ENCODE measurements at regions not wholly inside any gene's neighbourhood (a gene's known extent, or its start where the extent isn't known, plus 50 kb on each side); places are given as distances from the start of the nearest gene placed in this dataset.

DNA sequence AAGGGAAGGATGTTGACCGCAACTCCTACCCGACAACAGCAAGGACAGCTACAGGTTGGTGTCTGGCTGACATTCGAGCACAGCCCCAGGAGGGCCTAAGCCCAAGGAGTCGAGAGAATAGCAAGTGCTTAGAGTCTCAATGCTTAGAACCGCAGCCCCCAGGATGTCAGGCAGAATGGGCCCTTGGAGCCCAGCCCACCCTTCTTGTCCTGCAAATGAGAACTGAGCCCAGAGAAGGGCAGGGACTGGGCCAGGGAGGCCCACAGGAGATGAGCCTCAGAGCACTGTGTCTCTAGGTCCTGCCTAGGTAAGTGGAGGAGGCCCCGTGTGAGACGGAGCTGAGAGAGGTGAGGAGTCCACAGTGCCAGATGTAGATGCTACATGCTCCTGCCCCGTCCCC lies 173.3 kb upstream of the ZMIZ1 start:
- TF ChIP-seq POLR2AphosphoS5 (IDR thresholded peaks at IDR 0.05; ENCODE audit: low read depth, low read length) (no peak), EZH2phosphoT487 (IDR thresholded peaks at IDR 0.05; ENCODE audit: borderline replicate concordance) (no peak), ZNF274 (IDR thresholded peaks at IDR 0.05; ENCODE audit: low read depth, low read length) (no peak), POLR2A (IDR thresholded peaks at IDR 0.05; ENCODE audit: borderline replicate concordance, extremely low read depth, insufficient read depth, insufficient read length) (no peak), YY1 (IDR thresholded peaks at IDR 0.05; ENCODE audit: extremely low read depth, insufficient replicate concordance, low read depth, low read length) (no peak), FOSL1 (IDR thresholded peaks at IDR 0.05; ENCODE audit: low read depth) (no peak), CBX3 (IDR thresholded peaks at IDR 0.05; ENCODE audit: low read depth) (no peak)
- TF ChIP-seq, protein P1, sequence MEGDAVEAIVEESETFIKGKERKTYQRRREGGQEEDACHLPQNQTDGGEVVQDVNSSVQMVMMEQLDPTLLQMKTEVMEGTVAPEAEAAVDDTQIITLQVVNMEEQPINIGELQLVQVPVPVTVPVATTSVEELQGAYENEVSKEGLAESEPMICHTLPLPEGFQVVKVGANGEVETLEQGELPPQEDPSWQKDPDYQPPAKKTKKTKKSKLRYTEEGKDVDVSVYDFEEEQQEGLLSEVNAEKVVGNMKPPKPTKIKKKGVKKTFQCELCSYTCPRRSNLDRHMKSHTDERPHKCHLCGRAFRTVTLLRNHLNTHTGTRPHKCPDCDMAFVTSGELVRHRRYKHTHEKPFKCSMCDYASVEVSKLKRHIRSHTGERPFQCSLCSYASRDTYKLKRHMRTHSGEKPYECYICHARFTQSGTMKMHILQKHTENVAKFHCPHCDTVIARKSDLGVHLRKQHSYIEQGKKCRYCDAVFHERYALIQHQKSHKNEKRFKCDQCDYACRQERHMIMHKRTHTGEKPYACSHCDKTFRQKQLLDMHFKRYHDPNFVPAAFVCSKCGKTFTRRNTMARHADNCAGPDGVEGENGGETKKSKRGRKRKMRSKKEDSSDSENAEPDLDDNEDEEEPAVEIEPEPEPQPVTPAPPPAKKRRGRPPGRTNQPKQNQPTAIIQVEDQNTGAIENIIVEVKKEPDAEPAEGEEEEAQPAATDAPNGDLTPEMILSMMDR (IDR thresholded peaks at IDR 0.05 in 2 of 3, conservative IDR thresholded peaks at IDR 0.05 in 1 of 3; ENCODE audit: borderline replicate concordance in 1 of 3, insufficient read depth in 1 of 3, low read depth in 2 of 3, low read length in 2 of 3): no peak
- TF ChIP-seq, protein P2, sequence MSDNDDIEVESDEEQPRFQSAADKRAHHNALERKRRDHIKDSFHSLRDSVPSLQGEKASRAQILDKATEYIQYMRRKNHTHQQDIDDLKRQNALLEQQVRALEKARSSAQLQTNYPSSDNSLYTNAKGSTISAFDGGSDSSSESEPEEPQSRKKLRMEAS (IDR thresholded peaks at IDR 0.05): no peak
- TF ChIP-seq, protein P3, sequence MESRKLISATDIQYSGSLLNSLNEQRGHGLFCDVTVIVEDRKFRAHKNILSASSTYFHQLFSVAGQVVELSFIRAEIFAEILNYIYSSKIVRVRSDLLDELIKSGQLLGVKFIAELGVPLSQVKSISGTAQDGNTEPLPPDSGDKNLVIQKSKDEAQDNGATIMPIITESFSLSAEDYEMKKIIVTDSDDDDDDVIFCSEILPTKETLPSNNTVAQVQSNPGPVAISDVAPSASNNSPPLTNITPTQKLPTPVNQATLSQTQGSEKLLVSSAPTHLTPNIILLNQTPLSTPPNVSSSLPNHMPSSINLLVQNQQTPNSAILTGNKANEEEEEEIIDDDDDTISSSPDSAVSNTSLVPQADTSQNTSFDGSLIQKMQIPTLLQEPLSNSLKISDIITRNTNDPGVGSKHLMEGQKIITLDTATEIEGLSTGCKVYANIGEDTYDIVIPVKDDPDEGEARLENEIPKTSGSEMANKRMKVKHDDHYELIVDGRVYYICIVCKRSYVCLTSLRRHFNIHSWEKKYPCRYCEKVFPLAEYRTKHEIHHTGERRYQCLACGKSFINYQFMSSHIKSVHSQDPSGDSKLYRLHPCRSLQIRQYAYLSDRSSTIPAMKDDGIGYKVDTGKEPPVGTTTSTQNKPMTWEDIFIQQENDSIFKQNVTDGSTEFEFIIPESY (IDR thresholded peaks at IDR 0.05; ENCODE audit: extremely low read depth, insufficient replicate concordance, low read length): no peak
- TF ChIP-seq, protein P4, sequence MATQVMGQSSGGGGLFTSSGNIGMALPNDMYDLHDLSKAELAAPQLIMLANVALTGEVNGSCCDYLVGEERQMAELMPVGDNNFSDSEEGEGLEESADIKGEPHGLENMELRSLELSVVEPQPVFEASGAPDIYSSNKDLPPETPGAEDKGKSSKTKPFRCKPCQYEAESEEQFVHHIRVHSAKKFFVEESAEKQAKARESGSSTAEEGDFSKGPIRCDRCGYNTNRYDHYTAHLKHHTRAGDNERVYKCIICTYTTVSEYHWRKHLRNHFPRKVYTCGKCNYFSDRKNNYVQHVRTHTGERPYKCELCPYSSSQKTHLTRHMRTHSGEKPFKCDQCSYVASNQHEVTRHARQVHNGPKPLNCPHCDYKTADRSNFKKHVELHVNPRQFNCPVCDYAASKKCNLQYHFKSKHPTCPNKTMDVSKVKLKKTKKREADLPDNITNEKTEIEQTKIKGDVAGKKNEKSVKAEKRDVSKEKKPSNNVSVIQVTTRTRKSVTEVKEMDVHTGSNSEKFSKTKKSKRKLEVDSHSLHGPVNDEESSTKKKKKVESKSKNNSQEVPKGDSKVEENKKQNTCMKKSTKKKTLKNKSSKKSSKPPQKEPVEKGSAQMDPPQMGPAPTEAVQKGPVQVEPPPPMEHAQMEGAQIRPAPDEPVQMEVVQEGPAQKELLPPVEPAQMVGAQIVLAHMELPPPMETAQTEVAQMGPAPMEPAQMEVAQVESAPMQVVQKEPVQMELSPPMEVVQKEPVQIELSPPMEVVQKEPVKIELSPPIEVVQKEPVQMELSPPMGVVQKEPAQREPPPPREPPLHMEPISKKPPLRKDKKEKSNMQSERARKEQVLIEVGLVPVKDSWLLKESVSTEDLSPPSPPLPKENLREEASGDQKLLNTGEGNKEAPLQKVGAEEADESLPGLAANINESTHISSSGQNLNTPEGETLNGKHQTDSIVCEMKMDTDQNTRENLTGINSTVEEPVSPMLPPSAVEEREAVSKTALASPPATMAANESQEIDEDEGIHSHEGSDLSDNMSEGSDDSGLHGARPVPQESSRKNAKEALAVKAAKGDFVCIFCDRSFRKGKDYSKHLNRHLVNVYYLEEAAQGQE (IDR thresholded peaks at IDR 0.05; ENCODE audit: low read depth): no peak

Data from HCT116 (cell line).